ENCODE measurements at regions not wholly inside any gene's neighbourhood (a gene's known extent, or its start where the extent isn't known, plus 50 kb on each side); places are given as distances from the start of the nearest gene placed in this dataset.

DNA sequence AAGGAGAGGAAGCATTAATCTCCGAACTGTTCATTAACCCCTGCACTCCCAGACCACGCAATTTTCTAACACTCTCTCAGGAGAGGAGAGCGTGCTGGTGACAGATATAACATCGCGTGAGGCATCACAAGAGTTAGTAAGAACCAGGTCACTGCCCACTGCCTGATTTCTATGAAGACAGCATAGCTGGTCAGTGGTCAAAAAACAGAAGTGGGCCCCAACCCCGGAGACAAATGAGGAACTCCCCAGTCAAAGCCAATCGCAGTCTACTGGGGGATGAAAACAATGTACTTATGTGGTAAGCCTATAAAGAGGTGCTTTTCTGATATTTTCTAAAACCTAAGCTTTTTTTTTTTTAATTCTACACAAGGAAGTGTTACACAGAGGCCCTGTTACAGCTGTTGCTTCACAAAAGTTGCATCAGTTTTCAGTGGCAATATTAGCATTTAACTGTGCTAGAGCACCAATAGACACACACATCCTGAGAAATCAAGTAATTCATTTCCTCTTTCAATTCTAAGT, 231.8 kb upstream of the IRF2BP2 start:
- ChIA-PET POLR2A (interaction anchor here (0.5 kb wide), 1 partner anchor 66 kb away, joined by 9 read pairs; no protein-coding TSS in a partner anchor), CTCF (no interaction called here)
- H3K27ac ChIP-seq (ENCODE audit: low read depth, low read length): no peak overlapping the region
- TF ChIP-seq, protein P1, sequence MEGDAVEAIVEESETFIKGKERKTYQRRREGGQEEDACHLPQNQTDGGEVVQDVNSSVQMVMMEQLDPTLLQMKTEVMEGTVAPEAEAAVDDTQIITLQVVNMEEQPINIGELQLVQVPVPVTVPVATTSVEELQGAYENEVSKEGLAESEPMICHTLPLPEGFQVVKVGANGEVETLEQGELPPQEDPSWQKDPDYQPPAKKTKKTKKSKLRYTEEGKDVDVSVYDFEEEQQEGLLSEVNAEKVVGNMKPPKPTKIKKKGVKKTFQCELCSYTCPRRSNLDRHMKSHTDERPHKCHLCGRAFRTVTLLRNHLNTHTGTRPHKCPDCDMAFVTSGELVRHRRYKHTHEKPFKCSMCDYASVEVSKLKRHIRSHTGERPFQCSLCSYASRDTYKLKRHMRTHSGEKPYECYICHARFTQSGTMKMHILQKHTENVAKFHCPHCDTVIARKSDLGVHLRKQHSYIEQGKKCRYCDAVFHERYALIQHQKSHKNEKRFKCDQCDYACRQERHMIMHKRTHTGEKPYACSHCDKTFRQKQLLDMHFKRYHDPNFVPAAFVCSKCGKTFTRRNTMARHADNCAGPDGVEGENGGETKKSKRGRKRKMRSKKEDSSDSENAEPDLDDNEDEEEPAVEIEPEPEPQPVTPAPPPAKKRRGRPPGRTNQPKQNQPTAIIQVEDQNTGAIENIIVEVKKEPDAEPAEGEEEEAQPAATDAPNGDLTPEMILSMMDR (IDR thresholded peaks at IDR 0.05; ENCODE audit: low read depth, low read length): no peak
- no peaks in the 10 kb centered on the region; the same call in 1 of the 2 replicates for H3K9me3 ChIP-seq (ENCODE audit: control insufficient read depth, insufficient read depth, low read length)
- H3K27me3 ChIP-seq (ENCODE audit: control insufficient read depth, insufficient read depth, low read length): no peaks in the 10 kb centered on the region
- no peak for DNase-seq (ENCODE audit: low read depth, low spot score)
- H3K4me3 ChIP-seq (ENCODE audit: low read depth, low read length): no peak overlapping the region

- Histone ChIP-seq H3K4me3 (ENCODE audit: low read depth, low read length) (no peak overlapping the region), H3K27ac (ENCODE audit: low read depth, low read length) (no peak overlapping the region), H3K9me3 (ENCODE audit: control insufficient read depth, insufficient read depth, low read length) (no peaks in the 10 kb centered on the region; the same call in 1 of the 2 replicates), H3K27me3 (ENCODE audit: control insufficient read depth, insufficient read depth, low read length) (no peaks in the 10 kb centered on the region)
- DNase-seq (ENCODE audit: low read depth, low spot score): no peak
- TF ChIP-seq, protein P1 (IDR thresholded peaks at IDR 0.05; ENCODE audit: low read depth, low read length): no peak
- ChIA-PET CTCF (no interaction called here), POLR2A (interaction anchor here (0.5 kb wide), 1 partner anchor 66 kb away, joined by 9 read pairs; no protein-coding TSS in a partner anchor)
Observed at GRCh38 chr1:234841281-234841680, 231.3 kb upstream of the IRF2BP2 start.

DNA sequence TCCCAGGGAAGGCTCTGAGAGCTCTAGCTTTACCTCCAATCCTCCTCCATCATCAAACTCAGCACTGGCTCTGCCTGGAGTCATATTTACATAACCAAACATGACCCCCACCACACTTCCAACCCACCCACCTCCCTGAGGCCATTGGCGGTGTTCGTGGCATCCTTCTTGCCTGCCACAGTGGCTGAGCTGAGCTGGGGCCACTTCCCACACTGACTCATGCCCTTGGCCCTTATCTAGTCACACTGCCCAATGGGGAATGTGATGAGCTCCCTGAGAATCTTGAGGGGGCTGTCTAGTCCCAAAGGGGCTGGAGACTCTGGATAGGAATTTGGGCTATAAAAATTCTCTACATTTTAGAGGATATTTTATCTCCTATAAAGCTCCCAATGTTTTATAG, 230.9 kb upstream of the IRF2BP2 start:
- ChIA-PET CTCF (no interaction called here), POLR2A (no interaction called here)
- no peaks in the 10 kb centered on the region for H3K27me3 ChIP-seq (ENCODE audit: control insufficient read depth, insufficient read depth, low read length)
- no peak overlapping the region for H3K27ac ChIP-seq (ENCODE audit: low read depth, low read length)
- no peak overlapping the region for H3K4me3 ChIP-seq (ENCODE audit: low read depth, low read length)
- DNase-seq (ENCODE audit: low read depth, low spot score): no peak
- TF ChIP-seq, protein P1 (IDR thresholded peaks at IDR 0.05; ENCODE audit: low read depth, low read length): no peak
- no peaks in the 10 kb centered on the region; the same call in 1 of the 2 replicates for H3K9me3 ChIP-seq (ENCODE audit: control insufficient read depth, insufficient read depth, low read length)

- DNase-seq (ENCODE audit: low read depth, low spot score): no peak
- TF ChIP-seq, protein P1 (IDR thresholded peaks at IDR 0.05; ENCODE audit: low read depth, low read length): no peak
- Histone ChIP-seq H3K4me3 (ENCODE audit: low read depth, low read length) (no peak overlapping the region), H3K27me3 (ENCODE audit: control insufficient read depth, insufficient read depth, low read length) (no peaks in the 10 kb centered on the region), H3K9me3 (ENCODE audit: control insufficient read depth, insufficient read depth, low read length) (no peaks in the 10 kb centered on the region; the same call in 1 of the 2 replicates), H3K27ac (ENCODE audit: low read depth, low read length) (no peak overlapping the region)
- ChIA-PET CTCF (no interaction called here), POLR2A (no interaction called here)
Observed at GRCh38 chr1:234840253-234840652, 230.3 kb upstream of the IRF2BP2 start.

DNA sequence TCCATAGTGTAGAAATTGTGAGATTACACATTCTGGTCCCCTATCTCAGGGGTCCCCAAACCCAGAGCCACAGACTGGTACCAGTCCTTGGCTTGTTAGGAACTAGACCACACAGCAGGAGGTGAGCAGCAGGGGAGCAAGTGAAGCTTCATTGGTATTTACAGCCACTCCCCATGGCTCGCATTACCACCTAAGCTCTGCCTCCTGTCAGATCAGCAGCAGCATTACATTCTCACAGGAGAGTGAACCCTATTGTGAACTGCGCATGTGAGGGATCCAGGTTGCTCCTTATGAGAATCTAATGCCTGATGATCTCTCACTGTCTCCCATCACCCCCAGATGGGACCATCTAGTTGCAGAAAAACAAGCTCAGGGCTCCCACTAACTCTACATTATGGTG, 229.7 kb upstream of the IRF2BP2 start:
- Histone ChIP-seq H3K27ac (ENCODE audit: low read depth, low read length) (no peak overlapping the region), H3K27me3 (ENCODE audit: control insufficient read depth, insufficient read depth, low read length) (no peaks in the 10 kb centered on the region), H3K9me3 (ENCODE audit: control insufficient read depth, insufficient read depth, low read length) (no peaks in the 10 kb centered on the region; the same call in 1 of the 2 replicates), H3K4me3 (ENCODE audit: low read depth, low read length) (no peak overlapping the region)
- ChIA-PET POLR2A (interaction anchor here (1.4 kb wide), 1 partner anchor 11 kb away, joined by 3 read pairs; no protein-coding TSS in a partner anchor), CTCF (interaction anchor here (1.1 kb wide), 2 partner anchors 11 to 244 kb away, joined by 3 to 4 read pairs; no protein-coding TSS in a partner anchor)
- TF ChIP-seq, protein P1 (IDR thresholded peaks at IDR 0.05; ENCODE audit: low read depth, low read length): no peak
- DNase-seq (ENCODE audit: low read depth, low spot score): no peak

Measured in AG04450 (cell line).